ENCODE measurements at regions not wholly inside any gene's neighbourhood (a gene's known extent, or its start where the extent isn't known, plus 50 kb on each side); places are given as distances from the start of the nearest gene placed in this dataset.
"Not testable (repeated sequence)": the region's sequence is repeated elsewhere in the genome, so short reads cannot be mapped to it uniquely, and the experiment has no call there.

DNA sequence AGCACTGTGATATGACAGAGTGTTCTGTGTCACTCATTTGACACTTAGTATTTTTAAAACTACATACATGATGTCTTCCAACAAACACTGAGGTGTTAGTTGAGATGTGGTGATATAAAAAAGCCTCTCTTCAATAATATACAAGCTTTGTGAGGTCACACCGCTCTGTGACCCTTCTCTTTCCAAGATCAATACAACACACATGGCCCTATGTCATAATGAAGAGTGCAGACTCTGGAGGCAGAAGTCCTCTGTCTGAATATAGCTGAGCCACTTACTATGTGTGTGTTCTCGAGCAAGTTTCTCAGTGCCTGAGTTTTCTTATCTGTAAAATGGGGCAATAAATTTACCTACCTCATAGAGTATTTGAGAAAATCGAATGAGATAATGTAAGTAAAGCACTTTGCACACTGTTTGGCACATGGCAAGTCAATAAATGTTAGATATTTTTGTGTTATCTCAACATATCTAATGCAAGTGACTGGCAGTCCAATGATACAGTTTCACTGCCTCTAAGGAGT lies 499.0 kb upstream of the MARCKS start:
- DNase-seq: no peak

DNA sequence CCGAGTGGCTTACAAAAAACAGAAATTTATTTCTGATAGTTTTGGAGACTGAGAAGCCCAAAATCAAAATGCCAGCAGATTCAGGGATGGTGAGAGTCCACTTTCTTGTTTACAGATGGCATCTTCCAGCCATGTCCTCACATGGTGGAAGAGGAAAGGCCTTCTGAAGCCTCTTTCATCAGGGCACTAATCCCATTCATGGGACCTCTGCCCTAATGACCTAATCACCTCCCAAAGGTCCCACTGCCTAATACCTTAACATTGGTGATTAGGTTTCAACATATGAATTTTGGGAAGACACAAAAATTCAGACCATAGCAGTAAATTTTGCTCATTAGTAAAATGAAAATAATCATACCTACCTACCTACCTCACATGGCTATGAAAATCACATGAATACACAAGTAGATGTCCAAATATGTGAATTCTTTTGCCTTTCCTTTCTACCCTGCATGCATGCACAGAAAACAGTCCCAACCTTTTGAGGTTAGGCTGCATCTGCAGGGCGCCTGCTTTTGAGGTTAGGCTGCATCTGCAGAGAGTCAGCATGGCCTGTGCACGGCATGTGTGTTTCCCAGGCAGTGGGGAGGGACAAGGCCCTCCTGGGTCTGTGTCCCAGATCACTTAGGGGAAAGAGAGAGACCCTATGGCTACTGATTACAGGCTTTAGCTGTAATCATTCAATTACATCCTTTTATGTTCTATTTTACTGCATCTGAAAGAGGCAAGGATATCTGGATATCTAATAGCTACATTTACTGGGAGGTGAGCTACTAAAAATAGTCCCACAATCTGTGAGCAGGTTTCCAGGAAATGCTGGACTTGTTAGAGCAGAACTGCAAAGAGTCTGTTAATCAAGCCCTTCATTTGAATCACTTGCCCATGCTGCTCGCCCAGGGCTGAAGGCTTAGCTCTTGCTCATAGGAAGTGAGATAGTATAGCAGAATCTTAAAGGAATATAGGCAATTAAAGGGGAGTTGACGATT lies 497.7 kb upstream of the MARCKS start:
- DNase-seq: peak; percentile 84

DNA sequence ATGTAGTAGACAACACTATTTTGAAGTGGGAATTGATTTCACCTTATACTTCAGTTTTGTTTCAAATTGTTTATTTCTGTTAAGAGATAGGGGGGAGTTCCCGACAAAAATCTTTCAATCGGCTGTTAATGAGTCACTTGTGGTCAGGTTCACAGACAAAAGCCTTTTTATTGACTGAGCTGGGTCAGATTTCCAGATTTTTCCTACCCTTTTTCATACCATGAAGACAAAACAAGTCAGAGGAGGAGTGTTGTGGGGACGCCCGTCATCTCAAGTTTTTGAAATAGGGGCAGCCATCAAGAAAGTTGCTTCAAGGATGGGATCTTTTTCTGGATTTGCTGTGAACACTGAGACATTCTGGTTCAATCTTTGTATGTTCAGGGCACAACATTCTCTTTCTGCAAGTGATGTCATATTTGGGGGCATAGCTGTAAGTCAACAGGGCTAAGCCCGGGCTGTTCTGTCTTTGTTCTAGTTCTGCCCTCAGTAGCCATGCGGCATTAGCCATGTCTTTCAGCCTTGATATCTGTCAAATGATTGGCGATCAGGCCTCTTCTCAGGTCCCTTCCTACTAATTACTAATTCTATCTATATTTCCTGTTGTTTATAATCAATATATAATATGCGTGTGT lies 496.0 kb upstream of the MARCKS start:
- peak; percentile 91 for DNase-seq

DNA sequence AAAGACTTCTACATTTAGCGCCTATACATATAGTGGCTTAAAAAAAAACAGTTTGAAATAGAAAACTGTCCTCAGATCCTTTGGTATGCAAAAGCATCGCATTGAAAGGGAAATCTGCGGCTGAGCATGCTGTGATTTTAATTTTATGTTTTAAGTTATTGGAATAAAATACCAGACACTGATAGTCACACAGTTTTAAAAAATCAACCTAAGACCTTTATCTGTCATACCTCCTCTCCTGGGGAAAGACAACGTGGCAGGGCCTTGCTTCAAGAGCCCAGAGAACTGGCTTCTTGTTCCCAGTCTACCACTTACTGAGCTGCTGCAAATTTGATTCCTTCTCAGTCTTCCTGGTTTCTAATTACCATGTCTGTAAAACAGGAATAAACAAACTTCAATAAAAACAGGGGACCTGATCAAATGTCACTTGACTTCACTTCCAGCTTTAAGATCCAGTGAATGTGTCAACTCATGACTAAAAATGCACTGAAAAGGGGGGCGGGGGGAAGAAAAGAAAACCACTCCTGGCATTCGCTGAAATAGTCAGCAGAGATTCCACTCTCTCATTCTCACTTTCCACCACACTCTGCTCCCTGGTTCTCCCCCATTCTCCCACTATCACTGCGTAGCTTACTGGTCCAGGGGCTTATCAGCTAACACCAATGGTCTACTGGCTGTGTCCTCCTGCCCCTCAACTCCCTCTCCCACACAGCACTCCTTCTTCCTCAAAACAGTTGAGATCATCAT lies 494.7 kb upstream of the MARCKS start:
- peak; percentile 72 for DNase-seq

- no peak for DNase-seq
These were observed 493.9 kb upstream of the MARCKS start for GRCh38 chr6:113363048-113363798.

DNA sequence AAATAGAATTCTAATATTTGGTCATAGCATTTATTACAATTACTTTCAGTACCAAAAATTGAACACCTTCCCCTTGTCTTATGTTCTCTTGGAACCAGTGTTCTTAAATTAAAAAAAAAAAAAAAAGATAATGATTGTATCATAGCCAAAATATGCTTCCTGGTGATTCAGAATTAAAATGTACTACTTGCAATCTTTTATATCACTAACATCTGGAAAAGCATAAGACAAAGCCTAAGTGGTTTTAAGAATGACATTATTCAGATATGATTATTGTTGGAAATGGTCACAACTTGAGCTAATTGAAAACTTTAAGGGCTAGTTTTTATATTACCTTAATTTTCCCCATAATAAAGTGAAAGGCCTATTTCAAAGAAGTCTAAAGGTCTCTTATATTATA lies 493.3 kb upstream of the MARCKS start:
- peak; percentile 66 for DNase-seq

- DNase-seq: peak; percentile 75
These were observed 492.4 kb upstream of the MARCKS start for GRCh38 chr6:113364766-113365165.

GRCh38 chr6:113365191-113365590 lies 492.0 kb upstream of the MARCKS start:
- DNase-seq: peak; percentile 86

- DNase-seq: no peak
These were observed 490.6 kb upstream of the MARCKS start for GRCh38 chr6:113366505-113366904.

GRCh38 chr6:113370508-113371502 lies 486.3 kb upstream of the MARCKS start:
- peak; percentile 69 for DNase-seq

DNA sequence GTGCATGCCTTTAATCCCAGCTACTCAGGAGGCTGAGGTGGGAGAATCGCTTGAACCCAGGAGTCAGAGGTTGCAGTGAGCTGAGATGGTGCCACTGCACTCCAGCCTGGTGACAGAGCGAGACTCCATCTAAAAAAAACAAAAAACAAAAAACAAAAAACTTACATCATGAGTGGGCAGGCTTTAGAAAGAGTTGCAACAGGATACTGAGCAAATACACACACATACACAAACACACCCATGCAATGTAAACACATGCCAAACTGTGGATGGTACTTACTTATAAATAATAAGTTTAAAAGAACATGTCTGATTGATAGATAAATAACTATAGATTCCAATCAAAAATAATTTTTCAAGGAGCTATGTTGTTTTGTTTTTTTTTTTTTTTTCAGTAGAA lies 481.7 kb upstream of the MARCKS start:
- DNase-seq: not testable (repeated sequence)

DNA sequence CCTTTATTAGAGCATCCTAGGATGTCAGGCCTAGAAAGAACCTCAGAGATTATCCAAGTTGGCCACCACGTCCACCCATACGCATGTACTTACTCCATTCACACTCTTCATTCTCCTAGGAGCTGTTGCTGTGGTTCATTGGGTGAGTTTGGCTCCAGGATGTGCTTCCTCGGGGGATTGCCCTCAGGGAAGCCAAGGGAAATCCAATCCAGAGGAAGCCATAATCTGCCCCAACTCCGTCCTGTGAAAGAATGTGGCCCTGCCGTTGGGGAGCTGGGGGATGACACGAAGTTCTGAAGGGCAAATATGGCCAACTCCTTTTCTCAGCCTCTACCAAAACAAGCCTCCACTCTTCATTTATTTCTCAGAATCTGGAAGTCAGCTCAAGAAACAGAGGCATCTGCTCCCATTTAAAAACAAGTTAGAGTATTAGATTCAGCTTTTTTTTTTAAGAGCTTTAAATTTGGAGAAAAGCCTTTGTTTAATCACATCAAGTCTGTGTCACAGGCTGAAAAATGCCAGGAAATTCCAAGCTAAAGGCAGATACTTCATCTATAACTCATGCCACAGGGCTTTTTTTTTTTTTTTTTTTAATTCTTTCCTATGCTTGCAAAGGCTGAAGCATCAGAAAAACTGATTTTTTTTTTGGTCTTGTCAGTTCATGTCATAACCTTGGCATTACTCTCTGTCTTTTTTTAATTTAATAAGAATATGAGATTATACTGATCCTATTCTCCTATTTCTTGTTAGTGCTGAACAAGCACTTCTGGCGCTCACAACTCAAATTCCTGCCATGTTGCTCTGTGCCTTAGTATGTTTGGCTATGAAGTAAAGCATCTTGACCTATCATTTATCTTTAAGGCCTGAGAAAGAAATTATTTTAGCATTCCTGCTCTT lies 480.9 kb upstream of the MARCKS start:
- peak; percentile 96 for DNase-seq

DNA sequence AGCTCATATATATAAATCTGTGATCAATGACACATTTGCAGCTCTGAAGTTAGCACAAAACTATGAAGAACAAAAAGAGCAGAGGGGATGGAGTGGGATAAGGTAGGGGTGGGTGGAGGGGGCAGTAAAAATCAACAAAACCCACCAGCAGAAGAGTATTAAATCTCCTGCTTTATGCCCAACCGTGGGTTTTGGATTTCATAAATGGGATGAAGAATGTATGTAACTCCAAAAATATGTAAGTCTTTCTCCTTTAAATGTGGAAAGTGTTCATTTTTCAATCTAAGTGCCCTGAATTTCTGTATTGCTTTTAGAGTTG lies 480.3 kb upstream of the MARCKS start:
- DNase-seq: no peak

GRCh38 chr6:113377362-113377942 lies 479.7 kb upstream of the MARCKS start:
- DNase-seq: no peak

DNA sequence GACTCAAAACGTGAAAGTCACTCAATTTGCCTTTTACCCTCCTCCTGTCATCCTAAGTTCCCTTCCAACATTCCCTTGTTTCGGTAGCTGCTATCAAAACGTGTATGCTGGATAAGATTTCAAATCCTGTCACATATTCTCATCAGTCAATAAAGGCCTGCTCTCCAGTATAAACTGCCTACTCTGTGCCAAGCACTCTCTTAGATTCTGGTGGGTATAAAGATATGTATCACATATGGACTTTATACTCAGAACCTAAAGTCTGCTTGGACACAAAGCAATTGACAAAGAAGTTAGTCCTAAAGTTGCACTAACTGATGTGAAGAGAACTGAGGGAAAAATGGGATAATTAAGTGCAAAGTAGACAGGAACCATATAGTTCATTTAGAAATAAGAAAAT lies 476.6 kb upstream of the MARCKS start:
- no peak for DNase-seq

DNA sequence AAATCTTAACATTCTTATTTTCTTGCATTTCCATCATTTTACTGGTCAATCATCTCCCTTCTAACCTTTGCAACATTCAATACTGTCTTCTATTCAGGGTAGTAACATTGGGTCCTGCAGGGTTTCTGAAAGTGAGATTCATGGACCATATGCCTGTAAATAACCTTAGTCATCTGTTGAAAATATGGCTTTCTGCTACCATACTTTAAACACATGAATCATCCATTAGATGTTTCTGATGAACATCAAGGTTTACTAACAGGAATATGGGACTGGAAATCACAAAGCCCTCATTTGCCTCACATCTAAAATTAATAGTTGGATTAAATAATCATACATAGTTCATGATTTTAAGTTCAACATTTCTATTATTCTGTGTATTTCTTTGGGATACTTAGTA lies 475.9 kb upstream of the MARCKS start:
- no peak for DNase-seq

- peak; percentile 84 for DNase-seq
These were observed 475.2 kb upstream of the MARCKS start for GRCh38 chr6:113381959-113382358.

DNA sequence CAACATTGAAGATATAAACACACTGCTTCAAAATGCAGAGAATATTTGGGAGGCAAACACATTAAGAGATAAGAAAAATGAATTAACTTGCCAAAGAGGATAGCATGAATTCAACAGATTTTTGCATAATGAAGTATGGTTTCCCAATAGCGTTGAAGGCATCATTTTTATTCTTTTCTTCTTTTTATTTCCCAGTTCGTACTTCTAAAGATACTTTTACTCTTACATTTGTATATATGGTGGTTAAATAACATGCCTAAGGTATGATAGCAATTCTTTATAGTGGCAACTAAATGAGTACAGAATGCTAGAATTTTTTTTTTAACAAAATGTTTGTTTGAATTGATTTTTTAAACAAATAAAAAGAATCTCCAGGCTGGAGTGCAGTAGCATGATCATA lies 473.4 kb upstream of the MARCKS start:
- no peak for DNase-seq

GRCh38 chr6:113385020-113385431 lies 472.1 kb upstream of the MARCKS start:
- DNase-seq: peak; percentile 88

DNA sequence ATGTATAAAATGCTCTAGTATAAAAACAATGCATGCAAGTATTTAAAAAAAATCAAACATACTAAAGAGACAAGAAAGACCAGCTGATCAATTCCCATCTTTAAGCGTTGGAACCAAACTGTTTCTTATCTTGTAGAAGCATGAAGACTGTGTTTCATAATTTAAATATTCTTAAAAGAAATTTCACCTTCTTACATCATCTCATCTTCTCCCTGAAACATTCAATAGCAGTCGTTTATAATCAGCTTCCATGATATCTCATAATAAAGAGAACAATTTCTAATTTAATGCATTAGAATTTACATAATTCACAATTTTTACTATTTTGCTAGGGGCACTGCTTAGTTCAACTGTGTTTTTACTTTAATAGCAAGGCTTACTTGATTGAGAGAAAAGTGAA lies 468.1 kb upstream of the MARCKS start:
- DNase-seq: no peak

All from fibroblast of skin of abdomen (primary cell).